Stimulated activated CD4-positive, alpha-beta T cell treated with anti-CD3 and anti-CD28 coated beads, TNF-alpha, amount 100 ng/mL, for 48 hours (primary cell): ENCODE measurements at regions not wholly inside any gene's neighbourhood (a gene's known extent, or its start where the extent isn't known, plus 50 kb on each side); places are given as distances from the start of the nearest gene placed in this dataset.
"Not testable (repeated sequence)": the region's sequence is repeated elsewhere in the genome, so short reads cannot be mapped to it uniquely, and the experiment has no call there.

Experiments
- DNase-seq, 3 donors: peaks; one replicate each; pipeline ENCODE4 v3.0.0-alpha.2; 2020; ENCODE audit warnings: low read depth in 3 of 3

DNA sequence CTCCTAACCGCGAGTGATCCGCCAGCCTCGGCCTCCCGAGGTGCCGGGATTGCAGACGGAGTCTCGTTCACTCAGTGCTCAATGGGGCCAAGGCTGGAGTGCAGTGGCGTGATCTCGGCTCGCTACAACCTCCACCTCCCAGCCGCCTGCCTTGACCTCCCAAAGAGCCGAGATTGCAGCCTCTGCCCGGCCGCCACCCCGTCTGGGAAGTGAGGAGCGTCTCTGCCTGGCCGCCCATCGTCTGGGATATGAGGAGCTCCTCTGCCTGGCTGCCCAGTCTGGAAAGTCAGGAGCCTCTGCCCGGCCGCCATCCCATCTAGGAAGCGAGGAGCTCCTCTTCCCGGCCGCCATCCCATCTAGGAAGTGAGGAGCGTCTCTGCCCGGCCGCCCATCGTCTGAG, 58.8 kb upstream of the ANKRD30BL start:
- DNase-seq: not testable (repeated sequence)

- not testable (repeated sequence) for DNase-seq
Measured at GRCh38 chr2:132221886-132222285, 60.1 kb upstream of the ANKRD30BL start.

DNA sequence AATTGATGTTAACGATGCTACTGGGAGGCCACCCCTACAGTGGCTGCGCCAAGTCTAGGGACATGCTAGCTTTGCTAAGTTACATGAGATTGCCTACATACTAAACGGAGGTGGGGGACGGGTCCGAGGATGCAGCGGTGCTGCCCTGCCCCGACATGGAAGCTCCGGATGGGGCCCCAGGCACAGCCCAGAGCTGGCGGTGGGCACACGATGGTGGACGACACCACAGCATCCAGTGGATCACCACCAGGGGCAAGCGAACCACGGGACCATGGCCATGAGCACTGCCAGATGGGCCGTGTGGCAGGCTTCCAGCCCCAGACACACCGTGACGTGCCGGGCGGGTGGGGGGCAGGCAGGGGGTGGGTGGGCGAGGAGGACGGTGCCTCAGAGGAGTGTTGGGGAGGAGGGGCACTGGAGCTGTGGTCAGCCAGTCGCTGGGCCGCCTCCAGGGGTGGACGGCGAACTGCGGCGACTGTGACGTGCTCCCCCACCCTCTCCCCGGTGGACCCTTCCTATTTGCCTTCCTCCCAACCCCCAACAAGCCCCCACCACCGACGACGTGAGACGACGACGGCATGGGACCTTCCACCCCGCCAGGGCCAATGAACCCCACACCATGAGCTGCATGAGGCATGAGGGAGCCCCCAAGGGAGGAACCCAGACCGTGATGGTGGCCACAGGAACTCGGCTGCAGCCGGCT, 90.6 kb upstream of the ANKRD30BL start:
- DNase-seq: no peak

DNA sequence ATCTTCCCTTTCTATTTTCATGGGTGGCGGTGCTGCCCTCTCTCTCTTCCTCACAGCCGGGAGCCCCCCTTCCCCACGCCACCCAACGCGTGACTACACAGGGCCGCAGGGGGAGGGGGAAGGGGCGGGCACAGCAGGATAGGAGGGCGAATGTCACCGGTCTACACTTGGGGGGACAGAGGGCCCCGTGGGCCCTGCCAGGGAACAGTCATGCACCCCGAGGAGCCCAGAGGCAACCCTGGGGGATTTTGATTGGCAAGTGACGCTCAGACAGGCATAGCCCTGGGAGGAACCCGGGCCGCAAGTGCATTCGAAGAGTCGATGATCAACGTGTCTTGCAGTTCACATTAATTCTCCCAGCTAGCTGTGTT, 91.1 kb upstream of the ANKRD30BL start:
- DNase-seq: no peak

- DNase-seq: no peak
Measured at GRCh38 chr2:132253496-132254305, 91.9 kb upstream of the ANKRD30BL start.

GRCh38 chr2:132254306-132254919, 92.7 kb upstream of the ANKRD30BL start:
- DNase-seq: not testable (repeated sequence)

DNA sequence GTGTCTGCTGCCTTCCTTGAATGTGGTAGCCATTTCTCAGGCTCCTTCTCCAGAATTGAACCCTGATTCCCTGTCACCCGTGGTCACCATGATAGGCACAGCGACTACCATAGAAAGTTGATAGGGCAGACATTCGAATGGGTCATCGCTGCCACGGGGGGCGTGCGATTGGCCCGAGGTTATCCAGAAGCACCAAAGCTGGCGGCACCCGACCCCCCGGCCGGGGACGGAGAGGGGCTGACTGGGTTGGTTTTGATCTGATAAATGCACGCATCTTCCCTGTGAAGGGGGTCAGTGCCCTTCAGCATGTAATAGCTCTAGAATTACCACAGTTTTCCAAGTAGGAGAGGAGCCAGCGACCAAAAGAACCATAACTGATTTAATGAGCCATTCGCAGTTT, 94.0 kb upstream of the ANKRD30BL start:
- no peak for DNase-seq

DNA sequence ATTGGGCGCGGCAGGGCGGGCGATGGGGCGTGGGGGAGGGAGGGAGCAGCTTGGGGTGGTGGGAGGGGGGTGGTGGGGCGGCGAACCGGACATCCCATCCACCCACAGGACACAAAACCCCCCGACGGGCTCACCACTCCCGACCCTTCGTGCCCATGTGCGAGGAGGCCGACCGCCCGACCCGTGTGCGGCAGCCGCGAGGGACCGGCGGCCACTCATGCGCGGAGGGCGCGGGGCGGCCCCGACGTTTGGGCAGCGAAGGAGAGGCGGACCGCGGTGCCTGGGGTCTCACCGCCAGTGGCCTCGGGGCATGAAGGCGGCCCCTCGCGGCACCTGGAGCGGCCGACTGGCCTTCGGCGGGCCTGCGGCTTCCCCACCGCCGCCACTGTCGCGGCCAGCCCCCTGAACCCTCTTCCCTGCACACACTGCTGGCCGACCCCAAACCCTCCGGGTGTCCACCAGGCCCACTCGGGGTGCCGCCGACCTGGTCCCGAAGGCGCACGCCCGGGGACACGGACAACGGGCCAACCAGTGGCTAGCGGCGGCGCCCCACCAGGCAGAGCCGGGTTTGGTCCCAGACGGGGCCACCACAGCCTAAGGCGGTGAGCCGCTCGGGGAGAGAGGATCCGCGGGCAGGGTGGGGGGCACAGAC, 94.6 kb upstream of the ANKRD30BL start:
- DNase-seq: no peak

- DNase-seq: not testable (repeated sequence)
Measured at GRCh38 chr2:132256903-132257300, 95.2 kb upstream of the ANKRD30BL start.

DNA sequence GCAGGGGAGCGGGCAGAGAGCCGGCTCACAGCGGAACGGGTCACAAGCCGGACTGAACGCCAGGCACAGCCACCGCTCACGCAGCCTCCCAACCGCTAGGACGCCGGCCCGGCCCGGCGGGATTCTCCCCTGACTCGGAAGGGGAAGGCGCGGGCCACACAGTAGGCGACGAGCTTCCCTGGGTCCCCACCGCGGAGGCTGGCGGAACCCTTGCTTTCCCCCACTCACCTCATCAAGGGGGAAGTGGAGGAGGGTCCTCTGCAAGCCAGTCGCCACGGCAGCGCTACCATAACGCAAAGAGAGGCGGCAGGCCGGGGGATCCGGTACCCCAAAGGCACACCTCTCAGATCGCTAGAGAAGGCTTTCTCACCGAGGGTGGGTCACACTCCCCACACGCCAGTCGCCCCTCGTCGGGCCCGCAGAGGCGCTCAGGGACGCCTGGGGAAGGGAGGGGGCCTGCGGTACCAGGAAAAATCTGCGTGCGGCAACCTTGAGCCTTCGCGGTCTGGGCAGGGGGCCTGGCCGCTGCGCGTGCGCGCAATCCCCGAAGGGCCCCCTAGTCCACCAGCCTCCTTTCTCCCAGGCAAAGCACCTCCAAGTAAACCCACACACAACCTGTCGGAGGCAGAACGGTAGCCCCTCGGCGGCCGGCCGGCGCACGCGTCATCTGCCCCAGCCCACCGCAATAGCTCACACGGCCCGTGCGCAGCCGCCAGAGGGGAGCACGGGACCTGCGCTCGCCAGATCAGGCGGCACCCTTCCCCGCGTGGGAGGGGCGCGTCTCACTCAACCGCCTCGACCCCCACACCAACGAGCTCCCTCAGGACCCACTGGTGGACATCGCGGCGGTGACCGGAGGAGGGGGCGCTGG, 95.8 kb upstream of the ANKRD30BL start:
- DNase-seq: not testable (repeated sequence)

GRCh38 chr2:132259276-132259675, 97.5 kb upstream of the ANKRD30BL start:
- not testable (repeated sequence) for DNase-seq

DNA sequence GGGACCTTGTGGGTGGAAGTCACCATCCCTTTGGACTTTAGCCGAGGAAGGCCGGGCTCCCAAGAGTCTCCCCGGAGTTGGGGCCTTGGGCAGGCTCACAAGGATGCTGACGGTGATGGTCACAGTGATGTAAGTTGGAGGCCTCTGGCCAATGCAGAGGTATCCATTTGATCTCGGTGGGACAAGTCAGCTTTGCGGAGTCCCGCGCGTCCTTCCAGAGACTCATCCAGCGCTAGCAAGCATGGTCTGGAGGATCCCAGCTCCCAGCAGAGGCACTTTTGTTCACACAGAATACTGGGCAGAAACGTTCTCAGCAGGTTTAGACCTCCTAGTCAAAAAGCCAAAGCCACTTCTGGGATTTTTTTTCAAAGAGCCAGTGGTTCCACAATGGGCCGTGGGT, 103.8 kb upstream of the ANKRD30BL start:
- not testable (repeated sequence) for DNase-seq

GRCh38 chr2:132267105-132267497, 105.3 kb upstream of the ANKRD30BL start:
- DNase-seq: no peak

GRCh38 chr2:132267498-132268283, 105.9 kb upstream of the ANKRD30BL start:
- DNase-seq: not testable (repeated sequence)

DNA sequence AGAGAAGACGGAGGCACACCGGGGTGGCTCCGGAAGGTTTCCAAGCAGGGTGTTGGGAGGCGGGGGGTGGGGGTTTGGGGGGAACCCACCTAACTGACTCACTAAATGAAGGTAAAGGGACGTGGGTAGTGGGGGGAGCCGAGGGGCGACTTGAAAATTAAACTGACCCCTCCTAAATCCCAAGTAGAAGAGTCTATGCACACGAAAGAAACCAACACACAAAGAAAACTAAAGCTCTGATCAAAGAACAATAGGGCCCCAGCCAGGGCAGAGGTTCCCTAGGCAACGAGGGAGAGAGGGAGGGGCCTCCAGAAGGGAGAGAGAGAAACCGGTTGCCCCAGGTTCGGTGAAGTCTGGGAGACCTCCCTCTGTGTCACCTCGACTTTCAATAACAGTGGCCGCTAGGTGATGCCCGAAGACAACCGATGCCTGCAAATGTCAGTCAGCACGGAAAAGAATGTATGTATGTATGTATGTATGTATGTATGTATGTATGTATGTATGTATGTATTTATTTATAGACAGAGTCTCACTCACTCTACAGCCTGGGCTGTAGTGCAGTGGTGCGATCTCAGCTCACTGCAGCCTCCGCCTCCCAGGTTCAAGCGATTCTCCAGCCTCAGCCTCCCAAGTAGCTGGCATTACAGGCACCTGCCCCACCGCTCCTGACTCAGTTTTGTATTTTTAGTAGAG, 106.7 kb upstream of the ANKRD30BL start:
- peak in 2 of 3 donors; percentile 17 to 42 for DNase-seq

DNA sequence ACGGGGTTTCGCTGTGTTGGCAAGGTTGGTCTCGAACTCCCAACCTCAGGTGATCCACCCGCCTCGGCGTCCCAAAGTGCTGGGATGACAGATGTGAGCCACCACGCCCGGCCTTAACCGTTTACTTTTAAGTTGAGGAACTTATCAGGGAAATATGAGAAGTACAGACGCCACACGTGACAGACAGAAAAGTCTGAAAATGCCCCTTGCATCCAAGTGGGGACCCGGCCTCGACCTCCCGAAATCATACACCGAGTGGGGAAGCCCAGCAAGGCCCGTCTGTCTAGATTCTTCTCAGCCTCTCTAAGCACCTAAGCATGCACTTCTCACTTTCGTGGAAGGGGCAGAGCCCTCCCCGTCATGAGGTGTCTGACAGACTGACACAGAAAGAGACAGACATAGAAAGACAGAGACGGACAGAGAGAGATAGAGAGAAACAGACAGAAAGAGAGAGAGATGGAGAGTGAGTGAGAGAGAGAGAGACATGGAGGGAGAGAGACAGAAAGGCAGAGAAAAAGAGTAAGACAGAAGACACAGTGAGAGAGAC, 107.3 kb upstream of the ANKRD30BL start:
- DNase-seq: no peak

DNA sequence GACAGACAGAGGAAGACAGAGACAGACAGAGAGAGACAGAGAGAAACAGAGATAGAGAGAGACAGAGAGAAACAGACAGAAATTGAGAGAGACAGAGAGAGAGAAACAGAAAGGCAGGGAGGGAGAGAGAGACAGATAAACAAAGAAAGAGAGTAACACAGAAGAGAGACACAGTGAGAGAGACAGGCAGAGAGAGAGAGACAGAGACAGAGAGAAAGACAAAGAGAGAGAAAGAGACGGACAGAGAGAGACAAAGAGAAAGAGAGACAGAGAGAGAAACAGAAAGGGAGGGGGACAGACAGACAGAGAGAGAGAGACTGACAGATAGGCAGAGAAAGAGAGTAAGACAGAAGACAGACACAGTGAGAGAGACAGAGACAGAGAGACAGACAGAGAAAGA, 108.5 kb upstream of the ANKRD30BL start:
- no peak for DNase-seq

- no peak for DNase-seq
Measured at GRCh38 chr2:132270981-132271546, 109.3 kb upstream of the ANKRD30BL start.

- not testable (repeated sequence) for DNase-seq
Measured at GRCh38 chr2:132271794-132272193, 110.0 kb upstream of the ANKRD30BL start.
